ENCODE measurements at regions not wholly inside any gene's neighbourhood (a gene's known extent, or its start where the extent isn't known, plus 50 kb on each side); places are given as distances from the start of the nearest gene placed in this dataset.
"Not testable (repeated sequence)": the region's sequence is repeated elsewhere in the genome, so short reads cannot be mapped to it uniquely, and the experiment has no call there.

DNA sequence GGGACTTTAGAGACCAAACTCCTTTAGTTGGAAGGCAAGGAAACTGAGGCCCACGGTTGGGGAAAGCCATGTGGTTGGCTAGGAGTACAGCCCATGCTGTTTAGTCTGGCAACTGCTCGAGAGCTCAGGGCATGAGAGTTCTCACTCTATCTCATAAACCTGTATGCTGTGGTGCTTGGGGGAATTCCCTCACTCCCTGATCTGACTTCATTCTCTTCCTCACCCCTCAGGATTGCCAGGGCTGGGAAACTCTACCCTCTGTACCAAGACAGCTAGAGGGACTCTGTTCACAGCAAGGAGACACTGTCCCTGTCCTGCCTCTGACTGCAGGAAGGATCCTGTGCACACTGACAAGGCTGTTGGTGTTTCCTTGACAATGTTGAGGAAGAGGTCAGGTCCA is 230.2 kb downstream of the ZNF621 start:
- TF ChIP-seq, protein P1, sequence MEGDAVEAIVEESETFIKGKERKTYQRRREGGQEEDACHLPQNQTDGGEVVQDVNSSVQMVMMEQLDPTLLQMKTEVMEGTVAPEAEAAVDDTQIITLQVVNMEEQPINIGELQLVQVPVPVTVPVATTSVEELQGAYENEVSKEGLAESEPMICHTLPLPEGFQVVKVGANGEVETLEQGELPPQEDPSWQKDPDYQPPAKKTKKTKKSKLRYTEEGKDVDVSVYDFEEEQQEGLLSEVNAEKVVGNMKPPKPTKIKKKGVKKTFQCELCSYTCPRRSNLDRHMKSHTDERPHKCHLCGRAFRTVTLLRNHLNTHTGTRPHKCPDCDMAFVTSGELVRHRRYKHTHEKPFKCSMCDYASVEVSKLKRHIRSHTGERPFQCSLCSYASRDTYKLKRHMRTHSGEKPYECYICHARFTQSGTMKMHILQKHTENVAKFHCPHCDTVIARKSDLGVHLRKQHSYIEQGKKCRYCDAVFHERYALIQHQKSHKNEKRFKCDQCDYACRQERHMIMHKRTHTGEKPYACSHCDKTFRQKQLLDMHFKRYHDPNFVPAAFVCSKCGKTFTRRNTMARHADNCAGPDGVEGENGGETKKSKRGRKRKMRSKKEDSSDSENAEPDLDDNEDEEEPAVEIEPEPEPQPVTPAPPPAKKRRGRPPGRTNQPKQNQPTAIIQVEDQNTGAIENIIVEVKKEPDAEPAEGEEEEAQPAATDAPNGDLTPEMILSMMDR (IDR thresholded peaks at IDR 0.05): no peak
- intact Hi-C loops (cut with DNase I; ENCODE audit: low total_unique reads): no loop called here
- no peak for DNase-seq
- H3K4me1 ChIP-seq: no peaks in the 10 kb centered on the region
- no peaks in the 10 kb centered on the region for H3K36me3 ChIP-seq
- H3K27ac ChIP-seq: no peak overlapping the region
- no peaks in the 10 kb centered on the region for H3K9me3 ChIP-seq
- H3K27me3 ChIP-seq: no peaks in the 10 kb centered on the region
- no peak overlapping the region for H3K4me3 ChIP-seq

DNA sequence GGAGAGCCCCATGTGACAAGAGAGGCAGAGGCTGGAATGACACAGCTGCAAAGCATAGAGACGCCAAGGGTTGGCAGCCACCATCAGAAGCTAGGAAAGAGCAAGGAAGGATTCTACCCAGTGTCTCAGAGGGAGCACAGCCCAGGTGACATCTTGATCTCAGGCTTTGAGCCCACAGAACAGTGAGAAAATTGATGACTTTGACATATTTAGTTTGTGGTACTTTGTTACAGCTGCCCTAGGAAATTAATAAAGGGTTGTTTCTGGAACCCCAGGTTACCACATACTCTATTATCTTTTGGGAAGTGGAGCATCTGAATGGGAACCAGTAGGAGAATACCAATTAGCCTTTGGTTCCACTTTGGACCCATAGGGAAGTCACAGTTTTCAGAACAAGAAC is 231.7 kb downstream of the ZNF621 start:
- H3K27me3 ChIP-seq: no peaks in the 10 kb centered on the region
- H3K36me3 ChIP-seq: no peaks in the 10 kb centered on the region
- H3K9me3 ChIP-seq: no peaks in the 10 kb centered on the region
- no peak overlapping the region for H3K4me3 ChIP-seq
- TF ChIP-seq, protein P1 (IDR thresholded peaks at IDR 0.05): no peak
- H3K4me1 ChIP-seq: no peaks in the 10 kb centered on the region
- DNase-seq: no peak
- intact Hi-C loops (cut with DNase I; ENCODE audit: low total_unique reads): no loop called here
- H3K27ac ChIP-seq: no peak overlapping the region

DNA sequence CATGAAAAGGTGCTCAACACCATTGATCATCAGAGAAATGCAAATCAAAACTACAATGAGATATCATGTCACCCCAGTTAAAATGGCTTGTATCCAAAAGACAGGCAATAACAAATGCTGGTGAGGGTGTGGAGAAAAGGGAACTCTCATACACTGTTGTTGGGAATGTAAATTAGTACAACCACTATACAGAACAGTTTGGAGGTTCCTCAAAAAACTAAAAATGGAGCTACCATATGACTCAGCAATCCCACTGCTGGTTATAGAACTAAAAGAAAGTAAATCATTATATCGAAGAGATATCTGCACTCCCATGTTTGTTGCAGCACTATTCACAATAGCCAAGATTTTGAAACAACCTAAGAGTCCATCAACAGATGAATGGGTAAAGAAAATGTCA is 238.0 kb downstream of the ZNF621 start:
- H3K4me1 ChIP-seq: peaks cover 0 to 24% (median 17%) of the 10 kb centered on the region in 4 donors
- H3K36me3 ChIP-seq; H3K9me3 ChIP-seq; H3K27me3 ChIP-seq; intact Hi-C loops (cut with DNase I; ENCODE audit: low total_unique reads); H3K27ac ChIP-seq; DNase-seq; H3K4me3 ChIP-seq: not testable (repeated sequence)

DNA sequence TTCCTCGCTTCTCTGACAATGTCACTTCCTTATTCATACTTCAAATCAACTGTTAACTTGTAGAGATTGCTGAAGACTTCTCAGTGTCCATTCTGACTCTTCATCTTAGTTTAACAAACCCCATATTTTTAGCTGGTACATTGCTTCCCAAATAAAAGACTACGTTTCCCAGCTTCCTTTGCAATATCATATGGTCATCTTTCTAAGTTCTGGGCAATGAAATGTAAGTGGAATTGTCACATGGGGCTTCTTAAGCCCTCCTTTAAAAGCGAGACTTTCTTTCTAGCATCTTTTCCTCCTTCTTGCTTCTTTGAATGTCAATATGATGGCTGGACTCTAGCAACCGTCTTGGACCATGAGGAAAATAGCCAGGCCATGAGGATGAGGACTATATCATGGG is 239.0 kb downstream of the ZNF621 start:
- intact Hi-C loops (cut with DNase I; ENCODE audit: low total_unique reads): no loop called here
- DNase-seq: no peak
- H3K9me3 ChIP-seq: no peaks in the 10 kb centered on the region
- peaks cover 0 to 24% (median 19%) of the 10 kb centered on the region in 4 donors for H3K4me1 ChIP-seq
- H3K27ac ChIP-seq: no peak overlapping the region
- H3K4me3 ChIP-seq: no peak overlapping the region
- no peaks in the 10 kb centered on the region for H3K36me3 ChIP-seq
- TF ChIP-seq, protein P1 (IDR thresholded peaks at IDR 0.05): no peak
- H3K27me3 ChIP-seq: no peaks in the 10 kb centered on the region

DNA sequence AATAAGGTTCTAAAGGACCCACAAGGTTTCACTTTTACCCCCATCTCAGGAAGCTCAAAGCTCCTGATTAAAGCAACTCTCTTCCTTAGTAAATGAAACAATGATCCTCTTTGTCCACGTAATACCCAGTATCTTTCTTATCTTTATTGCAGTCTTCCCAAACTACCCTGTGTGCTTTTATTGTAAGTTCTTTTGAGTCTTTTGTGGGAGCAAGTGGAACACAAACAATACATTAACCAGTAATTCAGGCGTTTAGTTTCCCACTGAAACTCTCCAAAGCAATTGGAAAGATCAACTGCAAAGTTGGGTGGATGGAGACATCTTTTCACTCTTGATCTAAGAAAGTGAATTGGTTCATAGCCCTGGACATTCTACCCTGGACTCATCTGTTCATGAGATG is 240.0 kb downstream of the ZNF621 start:
- no peak overlapping the region for H3K27ac ChIP-seq
- no peak overlapping the region for H3K4me3 ChIP-seq
- H3K36me3 ChIP-seq: no peaks in the 10 kb centered on the region
- no peak for DNase-seq
- intact Hi-C loops (cut with DNase I; ENCODE audit: low total_unique reads): no loop called here
- H3K9me3 ChIP-seq: no peaks in the 10 kb centered on the region
- TF ChIP-seq, protein P1 (IDR thresholded peaks at IDR 0.05): no peak
- H3K27me3 ChIP-seq: no peaks in the 10 kb centered on the region
- H3K4me1 ChIP-seq: peaks cover 0 to 26% (median 22%) of the 10 kb centered on the region in 4 donors

DNA sequence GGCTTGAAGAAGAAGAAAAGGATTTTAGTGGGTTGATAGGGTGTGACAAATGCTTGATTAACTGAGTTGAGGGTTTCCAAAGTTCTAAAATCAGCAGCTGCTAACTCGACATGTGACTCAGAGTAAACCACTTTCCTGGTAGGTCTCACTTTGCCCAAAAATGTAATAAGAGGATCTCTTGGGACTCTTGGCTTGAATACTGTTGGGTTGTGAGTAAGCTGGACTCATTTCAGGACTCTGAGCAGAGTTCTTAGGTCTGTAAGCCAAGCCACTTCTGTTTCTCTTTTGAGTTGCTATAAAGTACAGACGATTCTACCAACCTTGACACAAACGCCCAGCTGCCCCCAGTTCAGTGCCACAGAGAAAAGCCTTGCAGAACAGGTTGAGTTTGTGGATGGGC is 241.1 kb downstream of the ZNF621 start:
- H3K4me1 ChIP-seq: peaks cover 0 to 38% (median 30%) of the 10 kb centered on the region in 4 donors
- no peaks in the 10 kb centered on the region for H3K27me3 ChIP-seq
- no peaks in the 10 kb centered on the region for H3K36me3 ChIP-seq
- TF ChIP-seq, protein P1 (IDR thresholded peaks at IDR 0.05): no peak
- H3K9me3 ChIP-seq: no peaks in the 10 kb centered on the region
- H3K4me3 ChIP-seq: peak overlapping the region in 1 of 2 donors; percentile 32
- intact Hi-C loops (cut with DNase I; ENCODE audit: low total_unique reads): no loop called here
- peak in 1 of 2 donors; percentile 31 for DNase-seq
- H3K27ac ChIP-seq: peak overlapping the region; percentile 54 to 63
